ENCODE measurements at regions not wholly inside any gene's neighbourhood (a gene's known extent, or its start where the extent isn't known, plus 50 kb on each side); places are given as distances from the start of the nearest gene placed in this dataset.
A peak's percentile ranks its signal among the peaks of the same experiment; 100 is the strongest.

DNA sequence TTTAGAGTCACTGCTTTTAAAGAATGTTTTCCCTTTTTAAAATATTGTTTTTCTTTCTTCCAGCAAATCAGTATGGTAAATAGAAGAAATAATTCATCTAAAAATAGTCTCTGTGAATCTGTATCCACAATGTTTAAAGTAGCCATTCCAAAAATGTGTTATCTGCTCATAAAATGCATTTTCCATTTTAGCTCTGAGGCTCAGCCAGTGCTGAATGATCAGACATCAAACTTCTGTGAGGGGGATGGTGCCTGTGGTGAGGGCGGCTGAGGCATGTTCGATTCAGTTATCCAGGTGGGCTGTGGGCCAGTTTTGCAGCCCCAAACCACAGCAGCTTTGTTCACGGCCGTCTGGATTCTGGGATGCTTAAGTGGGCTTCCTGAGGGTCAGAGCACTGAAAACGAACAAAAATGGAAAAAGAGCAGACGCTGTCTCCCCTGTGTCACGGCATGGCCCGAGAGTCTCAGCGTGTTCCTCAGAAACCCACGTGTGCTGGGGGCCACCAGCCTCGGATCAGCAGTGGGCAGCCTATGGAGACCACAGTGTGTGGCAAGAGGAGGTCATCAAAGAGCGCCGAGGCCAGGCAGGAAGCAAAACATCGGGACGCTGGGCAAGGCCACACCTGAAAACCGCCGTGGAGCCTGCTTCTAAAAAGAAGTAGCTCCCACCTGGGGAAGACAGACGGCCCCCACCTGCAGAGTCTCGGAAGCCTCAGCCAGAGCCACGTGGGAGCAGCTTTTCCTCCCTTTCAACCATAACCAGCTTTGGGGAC, 134.9 kb upstream of the THBS2 start:
- intact Hi-C loops (cut with DNase I; ENCODE audit: low total_unique reads): no loop called here
- Histone ChIP-seq H3K36me3 (no peaks in the 10 kb centered on the region), H3K4me1 (peaks cover 0 to 23% (median 4%) of the 10 kb centered on the region in 4 donors), H3K27ac (no peak overlapping the region), H3K9me3 (peaks cover 0 to 6% (median 0%) of the 10 kb centered on the region in 3 donors), H3K27me3 (no peaks in the 10 kb centered on the region), H3K4me3 (no peak overlapping the region)
- TF ChIP-seq, protein P1, sequence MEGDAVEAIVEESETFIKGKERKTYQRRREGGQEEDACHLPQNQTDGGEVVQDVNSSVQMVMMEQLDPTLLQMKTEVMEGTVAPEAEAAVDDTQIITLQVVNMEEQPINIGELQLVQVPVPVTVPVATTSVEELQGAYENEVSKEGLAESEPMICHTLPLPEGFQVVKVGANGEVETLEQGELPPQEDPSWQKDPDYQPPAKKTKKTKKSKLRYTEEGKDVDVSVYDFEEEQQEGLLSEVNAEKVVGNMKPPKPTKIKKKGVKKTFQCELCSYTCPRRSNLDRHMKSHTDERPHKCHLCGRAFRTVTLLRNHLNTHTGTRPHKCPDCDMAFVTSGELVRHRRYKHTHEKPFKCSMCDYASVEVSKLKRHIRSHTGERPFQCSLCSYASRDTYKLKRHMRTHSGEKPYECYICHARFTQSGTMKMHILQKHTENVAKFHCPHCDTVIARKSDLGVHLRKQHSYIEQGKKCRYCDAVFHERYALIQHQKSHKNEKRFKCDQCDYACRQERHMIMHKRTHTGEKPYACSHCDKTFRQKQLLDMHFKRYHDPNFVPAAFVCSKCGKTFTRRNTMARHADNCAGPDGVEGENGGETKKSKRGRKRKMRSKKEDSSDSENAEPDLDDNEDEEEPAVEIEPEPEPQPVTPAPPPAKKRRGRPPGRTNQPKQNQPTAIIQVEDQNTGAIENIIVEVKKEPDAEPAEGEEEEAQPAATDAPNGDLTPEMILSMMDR (IDR thresholded peaks at IDR 0.05): no peak
- no peak for DNase-seq

DNA sequence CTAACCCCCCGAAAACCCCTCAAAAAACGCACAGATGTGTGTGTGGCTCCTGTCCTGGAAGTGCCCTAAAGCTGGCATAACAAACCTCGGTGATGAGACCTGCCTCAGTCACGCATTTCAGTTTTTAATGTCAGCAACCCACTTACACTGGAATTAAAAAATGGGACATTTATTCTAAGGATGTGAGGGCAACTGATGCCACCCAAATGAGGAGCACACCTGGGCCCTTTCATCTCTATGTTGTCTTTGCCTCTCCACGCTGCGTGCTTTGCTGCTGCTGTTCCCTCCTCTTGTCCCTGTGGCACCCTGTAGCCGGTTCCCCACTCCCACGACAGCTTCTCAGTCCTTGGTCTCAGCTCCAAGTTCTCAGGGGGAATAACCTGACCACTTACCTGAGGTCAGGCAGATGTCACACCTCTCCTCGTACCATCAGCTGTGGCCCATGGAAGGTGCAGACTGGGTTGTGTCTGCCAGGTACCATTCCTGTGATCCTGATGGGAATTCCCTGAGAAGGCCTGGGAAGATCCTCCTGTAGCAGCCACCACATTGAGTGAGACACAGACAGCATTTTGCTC, 134.2 kb upstream of the THBS2 start:
- peaks cover 0 to 6% (median 0%) of the 10 kb centered on the region in 3 donors for H3K9me3 ChIP-seq
- no peak overlapping the region for H3K27ac ChIP-seq
- no peaks in the 10 kb centered on the region for H3K27me3 ChIP-seq
- no peak overlapping the region for H3K4me3 ChIP-seq
- no peak for DNase-seq
- intact Hi-C loops (cut with DNase I; ENCODE audit: low total_unique reads): no loop called here
- H3K4me1 ChIP-seq: peaks cover 0 to 23% (median 4%) of the 10 kb centered on the region in 4 donors
- TF ChIP-seq, protein P1 (IDR thresholded peaks at IDR 0.05): no peak
- H3K36me3 ChIP-seq: no peaks in the 10 kb centered on the region

DNA sequence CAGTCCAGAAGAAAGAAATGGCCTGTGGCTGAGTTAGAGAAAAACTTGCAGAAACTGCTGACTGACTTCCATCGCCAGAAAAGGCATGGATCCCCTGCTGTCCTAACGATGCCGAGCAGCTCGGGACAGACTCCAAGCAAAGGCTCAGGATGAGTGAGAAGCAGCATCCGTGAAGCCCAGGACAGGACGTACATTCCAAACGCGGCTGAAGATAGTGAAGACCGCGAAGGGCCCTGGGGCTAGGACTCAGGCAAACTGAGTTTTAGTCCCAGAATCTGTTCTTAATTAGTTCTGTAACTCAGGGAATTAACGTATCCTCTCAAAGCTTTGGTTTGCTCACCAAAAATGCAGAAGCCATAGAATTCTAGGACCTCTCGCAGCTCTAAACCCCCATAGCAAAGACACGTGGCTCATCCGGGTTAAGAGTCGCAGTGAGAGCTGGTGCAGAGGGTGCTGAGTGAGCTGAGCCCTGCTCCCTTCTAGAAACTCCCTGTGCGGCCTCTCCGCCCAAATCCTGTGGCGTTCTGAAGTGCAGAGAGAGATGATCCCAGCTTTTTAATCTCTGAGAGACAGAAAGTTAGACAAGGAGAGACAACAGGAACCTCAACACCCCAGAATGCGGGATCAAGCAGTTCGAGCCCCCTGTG, 132.9 kb upstream of the THBS2 start:
- Histone ChIP-seq H3K4me1 (peaks cover 0 to 23% (median 4%) of the 10 kb centered on the region in 4 donors), H3K4me3 (no peak overlapping the region), H3K9me3 (peaks cover 0 to 4% (median 0%) of the 10 kb centered on the region in 3 donors), H3K27me3 (no peaks in the 10 kb centered on the region), H3K36me3 (no peaks in the 10 kb centered on the region), H3K27ac (peak overlapping the region in 1 of 2 donors; percentile 23)
- TF ChIP-seq, protein P1 (IDR thresholded peaks at IDR 0.05): no peak
- no peak for DNase-seq
- intact Hi-C loops (cut with DNase I; ENCODE audit: low total_unique reads): no loop called here

DNA sequence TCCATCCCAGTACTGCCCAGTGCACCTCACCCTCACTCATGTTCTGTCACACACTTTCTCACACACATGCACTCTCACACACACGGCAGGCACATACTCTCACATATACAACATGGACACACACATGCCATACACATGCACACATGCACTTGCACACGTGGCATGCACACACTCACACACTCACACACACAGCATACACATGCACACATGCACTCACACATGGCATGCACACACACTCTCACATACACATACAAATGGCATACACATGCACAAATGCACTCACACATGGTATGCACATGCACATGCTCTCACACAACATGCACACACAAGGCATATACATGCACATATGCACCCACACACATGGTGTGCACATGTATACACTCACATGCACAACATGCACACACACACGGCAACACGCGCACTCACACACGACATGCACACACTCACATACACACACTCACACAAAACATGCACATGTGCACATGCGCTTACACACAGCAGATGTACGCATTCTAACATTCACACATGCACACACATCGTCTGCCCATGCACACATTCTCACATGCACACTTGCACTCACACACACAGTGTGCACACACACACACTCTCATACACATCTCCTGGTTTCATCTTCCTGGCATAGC, 131.7 kb upstream of the THBS2 start:
- no peaks in the 10 kb centered on the region for H3K9me3 ChIP-seq
- H3K4me1 ChIP-seq: peaks cover 0 to 23% (median 4%) of the 10 kb centered on the region in 4 donors
- intact Hi-C loops (cut with DNase I; ENCODE audit: low total_unique reads): no loop called here
- DNase-seq: no peak
- no peak overlapping the region for H3K27ac ChIP-seq
- TF ChIP-seq, protein P1 (IDR thresholded peaks at IDR 0.05): no peak
- H3K4me3 ChIP-seq: no peak overlapping the region
- H3K36me3 ChIP-seq: no peaks in the 10 kb centered on the region
- no peaks in the 10 kb centered on the region for H3K27me3 ChIP-seq

DNA sequence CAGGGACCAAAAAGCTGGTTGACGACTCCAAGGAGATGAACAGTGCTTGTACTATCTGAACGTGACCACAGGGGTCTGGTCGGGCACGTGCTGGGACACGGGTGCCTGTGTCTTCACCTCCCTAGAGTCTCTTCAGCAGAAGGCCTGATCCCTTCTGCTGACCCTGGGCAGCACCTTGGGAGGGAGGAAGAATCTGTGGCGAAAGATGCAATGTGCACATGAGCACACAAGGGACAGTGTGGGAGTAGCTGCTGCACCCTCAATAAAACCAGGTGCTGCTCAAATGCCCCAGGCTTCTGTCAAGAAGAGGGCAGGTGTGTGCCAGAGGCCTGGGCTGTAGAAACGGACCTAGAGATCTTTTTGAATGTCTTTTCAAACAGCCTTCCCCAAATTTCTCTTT, 130.6 kb upstream of the THBS2 start:
- Histone ChIP-seq H3K36me3 (no peaks in the 10 kb centered on the region), H3K4me3 (no peak overlapping the region), H3K4me1 (peaks cover 0 to 23% (median 4%) of the 10 kb centered on the region in 4 donors), H3K9me3 (no peaks in the 10 kb centered on the region), H3K27me3 (no peaks in the 10 kb centered on the region), H3K27ac (no peak overlapping the region)
- DNase-seq: no peak
- TF ChIP-seq, protein P1 (IDR thresholded peaks at IDR 0.05): no peak
- intact Hi-C loops (cut with DNase I; ENCODE audit: low total_unique reads): no loop called here

Data from tibial artery (tissue), 4 donors.